IPS-15b (cell line): ENCODE measurements at regions not wholly inside any gene's neighbourhood (a gene's known extent, or its start where the extent isn't known, plus 50 kb on each side); places are given as distances from the start of the nearest gene placed in this dataset.

Experiments used
- H3K27me3 ChIP-seq: one replicate; pipeline ENCODE4 v1.6.1; 2013; ENCODE audit warnings: low read length; ENCODE audit not compliant: control insufficient read depth, insufficient read depth
- H3K36me3 ChIP-seq: one replicate; pipeline ENCODE4 v1.6.1; 2013; ENCODE audit warnings: low read length; ENCODE audit not compliant: control insufficient read depth, insufficient read depth
- H3K4me1 ChIP-seq: one replicate; pipeline ENCODE4 v1.6.1; 2013; ENCODE audit warnings: mild to moderate bottlenecking, low read length; ENCODE audit not compliant: control insufficient read depth, insufficient read depth
- H3K4me3 ChIP-seq: one replicate; pipeline ENCODE4 v1.5.1; 2013; ENCODE audit warnings: low read depth, low read length
- H3K9ac ChIP-seq: one replicate; pipeline ENCODE4 v1.6.1; 2013; ENCODE audit warnings: low read depth, mild to moderate bottlenecking, low read length
- H3K9me3 ChIP-seq: one replicate; pipeline ENCODE4 v1.6.1; 2013; ENCODE audit warnings: mild to moderate bottlenecking, low read length; ENCODE audit not compliant: control insufficient read depth, insufficient read depth

DNA sequence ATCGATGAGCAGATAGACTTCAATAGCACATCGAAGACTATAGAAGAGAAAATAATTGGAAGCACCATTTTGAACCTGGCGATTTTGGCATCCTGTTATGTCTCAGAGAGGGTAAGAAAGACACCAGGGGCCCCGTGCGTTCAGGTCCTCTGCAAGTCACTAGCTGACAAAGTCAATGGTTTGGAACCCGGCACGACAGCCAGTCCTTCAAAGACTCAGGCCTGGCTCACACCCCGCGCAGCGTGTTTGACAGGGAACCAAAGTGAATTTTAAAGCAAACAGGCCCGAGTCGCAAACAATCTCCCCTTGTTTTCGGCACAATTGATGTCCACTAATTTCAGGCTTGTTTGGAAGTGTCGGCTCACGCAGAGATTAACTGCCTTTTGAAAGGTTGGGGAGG is 716.6 kb downstream of the BRD1 start:
- Histone ChIP-seq H3K36me3 (no peaks in the 10 kb centered on the region), H3K9me3 (no peaks in the 10 kb centered on the region), H3K4me3 (no peak overlapping the region), H3K9ac (no peak overlapping the region), H3K27me3 (no peaks in the 10 kb centered on the region), H3K4me1 (no peaks in the 10 kb centered on the region)

DNA sequence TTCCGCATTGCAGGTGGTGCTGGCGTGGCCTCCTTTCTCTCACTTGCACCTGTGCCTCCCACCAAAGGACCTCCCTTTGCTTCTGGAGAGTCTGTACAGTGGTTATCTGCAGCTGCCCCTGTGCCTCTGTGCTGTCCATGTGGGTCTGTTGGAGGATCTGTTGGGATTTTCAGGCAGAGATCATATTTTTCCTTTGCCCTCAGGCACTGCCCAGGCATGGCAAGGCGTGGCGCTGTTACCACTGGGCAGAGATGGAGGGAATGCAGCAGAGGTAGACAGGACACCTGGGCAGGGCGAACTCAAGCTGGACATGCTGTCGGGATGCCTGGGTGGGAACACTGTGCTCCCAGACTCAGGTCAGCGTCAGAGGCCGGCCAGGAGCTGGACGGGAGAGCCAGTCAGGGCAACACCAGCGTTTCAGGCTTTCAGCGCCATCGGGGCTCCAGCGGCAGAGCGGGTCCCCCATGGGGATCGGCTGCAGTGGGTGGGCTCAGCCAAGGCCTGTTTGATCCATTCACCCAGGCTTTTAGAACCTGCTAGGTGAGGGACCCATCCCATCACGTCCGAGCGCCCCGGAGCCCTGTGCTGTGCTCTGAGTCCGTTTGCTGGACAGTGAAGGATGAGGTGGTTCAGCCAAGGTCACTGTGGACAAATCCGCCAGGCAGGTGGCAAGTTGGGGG is 718.9 kb downstream of the BRD1 start:
- H3K4me1 ChIP-seq, result no peaks in the 10 kb centered on the region
- H3K9me3 ChIP-seq, result no peaks in the 10 kb centered on the region
- no peak overlapping the region for H3K9ac ChIP-seq
- H3K27me3 ChIP-seq, result no peaks in the 10 kb centered on the region
- no peaks in the 10 kb centered on the region for H3K36me3 ChIP-seq
- H3K4me3 ChIP-seq, result no peak overlapping the region

DNA sequence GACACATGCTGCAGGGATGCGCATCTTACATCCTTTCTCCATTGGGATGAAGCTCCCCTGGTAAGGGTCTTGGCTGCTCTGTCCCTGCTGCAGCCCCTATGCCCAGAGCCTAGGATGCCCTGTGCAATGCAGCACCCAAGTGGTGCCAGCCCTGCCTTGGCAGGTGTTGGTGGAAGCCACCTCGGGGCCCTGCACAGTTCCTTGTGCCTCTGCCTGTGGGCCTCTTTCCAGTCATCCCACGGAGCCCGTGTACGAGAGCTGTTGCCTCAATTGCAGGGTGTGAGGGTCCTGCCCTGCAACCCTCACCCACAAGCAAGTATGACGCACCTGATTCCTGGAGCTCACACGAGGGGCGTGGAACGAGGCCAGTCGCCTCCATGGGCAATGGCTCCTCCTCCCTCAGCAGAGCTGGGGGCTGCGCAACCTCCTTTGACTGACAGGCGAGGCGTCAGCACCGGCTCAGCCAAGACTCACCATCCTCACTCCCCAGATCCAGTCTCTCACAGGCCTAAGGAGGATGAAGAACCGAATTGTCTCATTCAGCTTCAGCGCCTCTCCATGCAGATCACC is 719.6 kb downstream of the BRD1 start:
- Histone ChIP-seq H3K9me3 (no peaks in the 10 kb centered on the region), H3K4me3 (no peak overlapping the region), H3K9ac (no peak overlapping the region), H3K27me3 (no peaks in the 10 kb centered on the region), H3K36me3 (no peaks in the 10 kb centered on the region), H3K4me1 (no peaks in the 10 kb centered on the region)

DNA sequence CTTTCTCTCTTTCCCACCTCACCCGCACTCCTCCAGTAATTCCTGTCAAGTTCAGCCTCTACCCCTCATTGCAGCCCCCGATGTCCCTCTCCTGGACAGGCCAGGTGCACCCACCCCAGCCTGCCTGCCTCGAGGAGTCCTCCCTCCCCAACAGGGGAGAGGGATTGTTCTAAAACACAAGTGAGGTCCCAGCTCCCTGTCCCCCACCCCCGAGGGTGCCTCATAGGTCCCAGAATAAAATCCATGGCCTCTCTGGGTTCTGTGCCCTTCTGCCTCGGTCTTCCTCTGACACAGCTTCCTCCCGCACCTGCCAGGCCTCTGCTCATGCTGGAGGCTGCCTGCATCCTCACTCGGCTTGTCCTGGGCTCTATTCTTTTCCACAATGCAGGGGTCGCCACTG is 720.1 kb downstream of the BRD1 start:
- H3K4me1 ChIP-seq, result no peaks in the 10 kb centered on the region
- no peaks in the 10 kb centered on the region for H3K27me3 ChIP-seq
- no peak overlapping the region for H3K4me3 ChIP-seq
- no peaks in the 10 kb centered on the region for H3K36me3 ChIP-seq
- H3K9ac ChIP-seq, result no peak overlapping the region
- H3K9me3 ChIP-seq, result no peaks in the 10 kb centered on the region

DNA sequence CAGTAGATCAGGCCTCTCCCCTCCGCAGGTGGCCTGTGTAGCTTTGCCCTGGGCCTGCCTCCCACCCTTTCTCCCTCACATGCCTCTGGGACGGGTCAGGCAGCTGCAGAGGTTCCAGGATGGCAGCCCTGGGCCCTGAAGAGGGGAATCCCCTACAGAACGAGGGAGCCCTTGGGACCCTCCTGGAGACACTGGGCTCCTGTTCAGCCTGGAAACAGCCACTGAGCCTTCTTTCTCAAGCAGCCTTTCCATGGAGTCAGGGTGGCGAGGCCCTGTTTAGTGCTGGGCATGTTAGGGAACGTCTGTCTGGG is 720.9 kb downstream of the BRD1 start:
- Histone ChIP-seq H3K4me1 (no peaks in the 10 kb centered on the region), H3K27me3 (no peaks in the 10 kb centered on the region), H3K36me3 (no peaks in the 10 kb centered on the region), H3K9me3 (no peaks in the 10 kb centered on the region), H3K4me3 (no peak overlapping the region), H3K9ac (no peak overlapping the region)

DNA sequence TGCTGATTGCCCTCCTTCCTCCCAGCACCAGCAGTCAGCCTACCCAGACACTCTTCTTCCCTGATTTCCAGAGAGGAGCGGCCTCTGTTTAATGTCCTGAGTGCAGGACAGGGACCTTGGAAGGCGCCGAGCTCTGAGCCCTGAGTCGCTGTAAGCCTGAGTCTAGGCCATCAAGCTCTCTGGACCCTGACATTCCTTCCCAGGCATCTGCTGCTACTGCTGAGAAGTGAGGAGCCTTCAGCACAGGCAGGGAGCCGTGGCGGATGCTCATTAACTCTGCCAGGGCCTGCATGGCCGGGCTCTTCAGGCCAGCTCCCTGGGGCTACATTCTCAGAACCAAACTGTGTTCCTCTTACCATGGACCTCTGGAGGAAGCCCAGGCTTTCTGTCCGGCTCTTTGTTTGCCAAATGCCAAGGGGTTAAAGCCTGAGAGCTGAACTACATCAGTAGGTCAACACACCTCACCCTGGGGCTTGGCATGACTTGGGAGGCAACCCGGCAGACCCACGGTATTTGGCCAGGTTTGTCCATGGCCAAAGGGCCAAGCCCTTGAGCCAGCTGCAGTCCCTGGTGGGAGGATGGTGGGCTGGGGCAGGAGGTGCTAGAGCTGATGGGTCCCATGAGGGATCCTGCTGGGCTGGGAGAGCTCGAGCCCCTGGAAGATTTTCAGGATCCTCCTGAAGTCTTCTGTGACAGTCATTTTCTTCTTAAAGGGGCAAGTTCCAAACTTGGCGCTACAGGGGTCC is 721.4 kb downstream of the BRD1 start:
- Histone ChIP-seq H3K4me3 (no peak overlapping the region), H3K36me3 (no peaks in the 10 kb centered on the region), H3K9me3 (no peaks in the 10 kb centered on the region), H3K9ac (no peak overlapping the region), H3K27me3 (no peaks in the 10 kb centered on the region), H3K4me1 (no peaks in the 10 kb centered on the region)

DNA sequence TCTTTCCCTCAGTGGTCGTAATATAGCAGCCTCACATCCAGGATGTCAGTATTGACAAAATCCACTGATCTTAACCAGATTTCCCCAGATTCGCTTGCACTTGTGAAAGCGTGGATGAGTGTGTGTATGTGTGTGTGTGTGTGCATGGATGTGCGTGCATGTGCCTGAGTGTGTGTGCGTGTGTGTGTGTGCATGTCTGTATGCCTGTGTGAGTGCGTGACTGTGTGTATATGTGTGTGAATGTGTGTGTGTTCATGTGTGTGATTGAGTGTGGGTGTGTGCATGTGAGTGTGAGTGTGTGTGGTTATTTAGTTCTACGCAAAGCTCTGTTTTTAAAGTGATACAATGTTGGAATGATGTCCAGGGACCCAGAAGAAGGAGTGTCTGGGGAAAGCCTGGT is 723.2 kb downstream of the BRD1 start:
- Histone ChIP-seq H3K27me3 (no peaks in the 10 kb centered on the region), H3K36me3 (no peaks in the 10 kb centered on the region), H3K9ac (no peak overlapping the region), H3K4me3 (no peak overlapping the region), H3K4me1 (no peaks in the 10 kb centered on the region), H3K9me3 (no peaks in the 10 kb centered on the region)

DNA sequence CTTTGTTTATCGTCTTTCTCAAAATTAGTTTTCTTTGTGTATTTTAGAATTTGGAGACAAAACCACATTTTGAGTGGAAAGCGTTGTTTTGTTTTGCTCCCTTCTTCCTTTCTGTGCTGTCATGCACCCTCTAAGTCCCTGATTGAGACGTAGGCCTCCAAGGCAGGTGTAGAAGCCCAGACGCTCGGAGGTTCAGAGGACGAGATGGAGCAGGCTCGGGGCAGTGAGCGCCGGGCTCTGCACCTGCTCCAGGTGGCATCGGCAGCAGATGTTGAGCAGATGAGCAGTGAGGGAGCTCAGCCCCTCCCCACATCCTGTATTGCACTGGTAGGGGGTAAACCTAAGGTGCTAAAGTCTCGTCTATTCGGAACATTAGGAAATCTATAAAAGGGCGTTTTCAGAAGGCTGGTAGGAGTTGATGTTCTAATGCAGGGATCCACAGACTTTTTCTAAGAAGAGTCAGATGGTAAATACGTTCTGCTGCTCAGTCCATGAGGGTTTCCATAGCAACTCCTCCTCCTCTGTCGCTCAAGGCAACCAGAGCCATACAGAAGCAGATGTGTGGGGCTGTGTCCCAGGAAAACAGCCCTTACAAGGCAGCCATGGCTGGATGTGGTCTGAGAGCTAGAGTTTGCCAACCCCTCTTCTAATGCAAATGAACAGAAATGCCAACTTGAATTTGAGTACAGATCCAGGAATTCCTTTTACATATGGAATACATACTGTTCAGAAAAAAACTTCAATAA is 724.2 kb downstream of the BRD1 start:
- no peaks in the 10 kb centered on the region for H3K27me3 ChIP-seq
- no peaks in the 10 kb centered on the region for H3K9me3 ChIP-seq
- no peaks in the 10 kb centered on the region for H3K36me3 ChIP-seq
- H3K9ac ChIP-seq, result no peak overlapping the region
- no peak overlapping the region for H3K4me3 ChIP-seq
- no peaks in the 10 kb centered on the region for H3K4me1 ChIP-seq

DNA sequence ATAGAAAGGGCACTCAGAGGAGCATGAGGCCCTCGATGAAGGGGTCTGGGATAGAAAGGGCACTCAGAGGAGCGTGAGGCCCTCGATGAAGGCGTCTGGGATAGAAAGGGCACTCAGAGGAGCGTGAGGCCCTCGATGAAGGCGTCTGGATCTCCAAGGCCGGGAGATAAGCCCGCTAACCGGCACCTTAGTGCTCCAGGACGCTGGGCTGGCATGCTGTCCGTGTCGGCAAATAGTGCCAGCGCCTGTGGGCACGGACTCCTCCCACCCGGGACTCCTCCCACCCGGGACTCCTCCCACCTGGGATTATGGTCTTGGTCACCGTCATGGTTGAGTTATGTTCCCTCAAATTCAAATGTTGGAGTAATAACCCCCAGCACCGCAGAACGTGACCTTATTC is 725.3 kb downstream of the BRD1 start:
- no peaks in the 10 kb centered on the region for H3K9me3 ChIP-seq
- H3K27me3 ChIP-seq, result no peaks in the 10 kb centered on the region
- H3K4me1 ChIP-seq, result no peaks in the 10 kb centered on the region
- no peaks in the 10 kb centered on the region for H3K36me3 ChIP-seq
- no peak overlapping the region for H3K9ac ChIP-seq
- no peak overlapping the region for H3K4me3 ChIP-seq

DNA sequence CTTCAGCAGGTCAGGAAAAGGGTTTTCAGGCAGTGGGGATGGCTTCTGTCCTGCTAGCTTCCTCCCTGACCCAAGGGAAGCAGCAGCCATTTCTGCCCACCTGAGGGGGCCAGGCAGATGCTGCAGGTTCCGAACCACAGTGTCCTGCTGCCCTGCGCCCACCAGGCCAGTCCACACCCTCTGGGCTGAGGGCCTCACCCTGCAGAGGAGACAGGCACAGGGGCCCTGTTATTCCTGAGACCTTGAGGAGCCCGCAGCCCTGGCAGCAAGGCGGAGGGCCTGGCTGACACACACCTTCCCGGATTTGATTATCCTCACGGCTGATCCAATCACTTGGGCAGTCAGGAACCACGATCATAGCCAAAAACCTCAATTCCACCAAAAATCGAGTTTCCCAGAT is 725.8 kb downstream of the BRD1 start:
- H3K4me3 ChIP-seq, result no peak overlapping the region
- no peaks in the 10 kb centered on the region for H3K4me1 ChIP-seq
- no peaks in the 10 kb centered on the region for H3K27me3 ChIP-seq
- H3K9ac ChIP-seq, result no peak overlapping the region
- H3K9me3 ChIP-seq, result no peaks in the 10 kb centered on the region
- no peaks in the 10 kb centered on the region for H3K36me3 ChIP-seq

DNA sequence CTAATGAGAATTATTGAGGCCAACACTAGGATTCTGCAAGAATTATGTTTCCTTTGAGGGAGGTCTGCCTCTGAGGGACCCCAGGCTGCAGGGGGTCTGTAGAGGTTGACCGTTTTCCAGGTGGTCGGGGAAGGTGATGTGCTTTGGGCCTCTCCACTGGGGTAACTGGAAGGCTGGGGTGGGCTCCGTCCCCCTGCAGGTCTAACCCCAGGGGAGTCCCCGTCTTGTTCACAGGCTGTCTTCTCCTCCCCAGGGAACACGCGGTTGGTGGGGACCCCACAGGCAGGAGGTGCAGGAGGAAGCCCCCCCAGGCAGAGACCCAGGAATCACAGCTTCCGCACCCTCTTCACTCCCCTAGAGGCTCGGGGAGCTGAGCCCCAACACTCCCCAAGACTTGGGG is 726.4 kb downstream of the BRD1 start:
- Histone ChIP-seq H3K4me3 (no peak overlapping the region), H3K4me1 (no peaks in the 10 kb centered on the region), H3K27me3 (no peaks in the 10 kb centered on the region), H3K36me3 (no peaks in the 10 kb centered on the region), H3K9ac (no peak overlapping the region), H3K9me3 (no peaks in the 10 kb centered on the region)

DNA sequence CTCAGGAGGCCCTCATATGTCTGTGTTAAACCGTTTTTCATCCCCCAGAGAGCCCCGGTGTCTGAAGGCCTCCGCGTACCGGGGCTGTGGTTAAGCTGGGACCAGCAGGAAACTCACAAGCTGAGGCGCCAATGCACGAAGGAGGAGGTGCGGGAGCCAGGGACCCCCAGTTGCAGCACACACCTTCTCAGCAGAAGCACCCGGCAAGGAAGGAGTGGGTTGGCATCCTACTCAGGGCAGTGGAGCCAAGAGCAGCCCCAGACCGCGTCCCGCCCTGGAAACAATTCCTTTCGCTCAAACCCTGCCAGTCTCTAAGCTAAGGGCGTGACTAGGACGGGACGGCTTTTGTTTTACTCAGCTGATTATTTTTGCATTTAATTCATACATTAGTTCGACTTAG is 726.9 kb downstream of the BRD1 start:
- Histone ChIP-seq H3K36me3 (no peaks in the 10 kb centered on the region), H3K4me1 (no peaks in the 10 kb centered on the region), H3K27me3 (no peaks in the 10 kb centered on the region), H3K9me3 (no peaks in the 10 kb centered on the region), H3K9ac (no peak overlapping the region), H3K4me3 (no peak overlapping the region)
